ENCODE measurements at regions not wholly inside any gene's neighbourhood (a gene's known extent, or its start where the extent isn't known, plus 50 kb on each side); places are given as distances from the start of the nearest gene placed in this dataset.

- intact Hi-C loops (cut with micrococcal nuclease), result no loop called here
- no peaks in the 10 kb centered on the region for H4K20me1 ChIP-seq (ENCODE audit: low read length)
- CTCF ChIA-PET, result no interaction called here
- DNase-seq, result no peak
- no peaks in the 10 kb centered on the region for H3K79me2 ChIP-seq (ENCODE audit: low read length)
- H3K9ac ChIP-seq (ENCODE audit: low read length), result no peak overlapping the region
- H3K27me3 ChIP-seq (ENCODE audit: low read length), result no peaks in the 10 kb centered on the region
- BruUV-seq (replicated peaks), result no TSS peak
- TF ChIP-seq, protein P1, sequence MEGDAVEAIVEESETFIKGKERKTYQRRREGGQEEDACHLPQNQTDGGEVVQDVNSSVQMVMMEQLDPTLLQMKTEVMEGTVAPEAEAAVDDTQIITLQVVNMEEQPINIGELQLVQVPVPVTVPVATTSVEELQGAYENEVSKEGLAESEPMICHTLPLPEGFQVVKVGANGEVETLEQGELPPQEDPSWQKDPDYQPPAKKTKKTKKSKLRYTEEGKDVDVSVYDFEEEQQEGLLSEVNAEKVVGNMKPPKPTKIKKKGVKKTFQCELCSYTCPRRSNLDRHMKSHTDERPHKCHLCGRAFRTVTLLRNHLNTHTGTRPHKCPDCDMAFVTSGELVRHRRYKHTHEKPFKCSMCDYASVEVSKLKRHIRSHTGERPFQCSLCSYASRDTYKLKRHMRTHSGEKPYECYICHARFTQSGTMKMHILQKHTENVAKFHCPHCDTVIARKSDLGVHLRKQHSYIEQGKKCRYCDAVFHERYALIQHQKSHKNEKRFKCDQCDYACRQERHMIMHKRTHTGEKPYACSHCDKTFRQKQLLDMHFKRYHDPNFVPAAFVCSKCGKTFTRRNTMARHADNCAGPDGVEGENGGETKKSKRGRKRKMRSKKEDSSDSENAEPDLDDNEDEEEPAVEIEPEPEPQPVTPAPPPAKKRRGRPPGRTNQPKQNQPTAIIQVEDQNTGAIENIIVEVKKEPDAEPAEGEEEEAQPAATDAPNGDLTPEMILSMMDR (conservative IDR thresholded peaks at IDR 0.05; ENCODE audit: low read depth, low read length), result no peak
- TF ChIP-seq EZH2phosphoT487 (IDR thresholded peaks at IDR 0.05; ENCODE audit: borderline replicate concordance, low read length), result no peak
- TF ChIP-seq EZH2 (IDR thresholded peaks at IDR 0.05; ENCODE audit: low read length, unreplicated experiment), result no peak
- no peak overlapping the region for H3K27ac ChIP-seq (ENCODE audit: low read length)
- H3K9me3 ChIP-seq (ENCODE audit: low read length), result no peaks in the 10 kb centered on the region
- no peak overlapping the region for H3K4me2 ChIP-seq (ENCODE audit: low read length)
- H3K4me1 ChIP-seq (ENCODE audit: insufficient read depth, low read length), result no peaks in the 10 kb centered on the region
- H3F3A ChIP-seq (ENCODE audit: low read length, unreplicated experiment), result no peaks in the 10 kb centered on the region
- H3K36me3 ChIP-seq (ENCODE audit: low read depth, low read length), result no peaks in the 10 kb centered on the region
- no peak overlapping the region for H2AFZ ChIP-seq (ENCODE audit: low read length)
- H3K9me2 ChIP-seq (replicated peaks; ENCODE audit: low read length), result no peaks in the 10 kb centered on the region
- no peak for ATAC-seq
- POLR2A ChIA-PET (ENCODE audit: unreplicated experiment), result no interaction called here
- H3K4me3 ChIP-seq (ENCODE audit: low read length), result no peak overlapping the region
Measured at GRCh38 chr16:66044089-66044488, 322.4 kb upstream of the CDH5 start.

DNA sequence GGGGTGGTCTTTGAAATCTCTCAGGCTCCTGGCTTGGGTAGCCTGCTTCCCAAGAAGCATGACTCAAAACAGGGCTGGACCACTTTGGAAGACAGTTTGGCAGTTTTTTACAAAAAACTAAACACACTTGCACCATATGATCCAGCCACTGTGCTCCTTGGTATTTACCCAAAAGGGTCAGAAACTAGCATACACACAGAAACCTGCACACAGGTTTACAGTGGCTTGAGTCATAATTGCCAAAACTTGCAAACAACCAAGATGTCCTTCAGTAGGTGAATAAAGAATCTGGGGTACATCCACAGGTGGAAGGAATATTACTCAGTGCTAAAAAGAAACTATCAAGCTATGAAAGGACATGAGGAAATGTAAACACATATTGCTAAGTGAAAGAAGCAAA is 323.2 kb upstream of the CDH5 start:
- no peak overlapping the region for H3K27ac ChIP-seq (ENCODE audit: low read length)
- no peaks in the 10 kb centered on the region for H3K36me3 ChIP-seq (ENCODE audit: low read depth, low read length)
- ChIA-PET CTCF (no interaction called here), POLR2A (ENCODE audit: unreplicated experiment) (no interaction called here)
- H3K79me2 ChIP-seq (ENCODE audit: low read length), result no peaks in the 10 kb centered on the region
- no peak overlapping the region for H3K4me3 ChIP-seq (ENCODE audit: low read length)
- H3K4me2 ChIP-seq (ENCODE audit: low read length), result no peak overlapping the region
- H3K9me3 ChIP-seq (ENCODE audit: low read length), result no peaks in the 10 kb centered on the region
- intact Hi-C loops (cut with micrococcal nuclease), result no loop called here
- no peak for ATAC-seq
- H3K27me3 ChIP-seq (ENCODE audit: low read length), result no peaks in the 10 kb centered on the region
- no peaks in the 10 kb centered on the region for H4K20me1 ChIP-seq (ENCODE audit: low read length)
- no peaks in the 10 kb centered on the region for H3K4me1 ChIP-seq (ENCODE audit: insufficient read depth, low read length)
- no peak overlapping the region for H3K9ac ChIP-seq (ENCODE audit: low read length)
- TF ChIP-seq, protein P1 (conservative IDR thresholded peaks at IDR 0.05; ENCODE audit: low read depth, low read length), result no peak
- TF ChIP-seq EZH2 (IDR thresholded peaks at IDR 0.05; ENCODE audit: low read length, unreplicated experiment) (no peak), EZH2phosphoT487 (IDR thresholded peaks at IDR 0.05; ENCODE audit: borderline replicate concordance, low read length) (no peak)
- H2AFZ ChIP-seq (ENCODE audit: low read length), result no peak overlapping the region
- DNase-seq, result no peak
- H3F3A ChIP-seq (ENCODE audit: low read length, unreplicated experiment), result no peaks in the 10 kb centered on the region
- BruUV-seq (replicated peaks), result no TSS peak
- no peaks in the 10 kb centered on the region for H3K9me2 ChIP-seq (replicated peaks; ENCODE audit: low read length)

- TF ChIP-seq, protein P1 (conservative IDR thresholded peaks at IDR 0.05; ENCODE audit: low read depth, low read length), result no peak
- no peak for TF ChIP-seq EZH2 (IDR thresholded peaks at IDR 0.05; ENCODE audit: low read length, unreplicated experiment)
- TF ChIP-seq EZH2phosphoT487 (IDR thresholded peaks at IDR 0.05; ENCODE audit: borderline replicate concordance, low read length), result no peak
- no peaks in the 10 kb centered on the region for H4K20me1 ChIP-seq (ENCODE audit: low read length)
- no peak overlapping the region for H3K9ac ChIP-seq (ENCODE audit: low read length)
- no peak for ATAC-seq
- H3F3A ChIP-seq (ENCODE audit: low read length, unreplicated experiment), result no peaks in the 10 kb centered on the region
- no peaks in the 10 kb centered on the region for H3K79me2 ChIP-seq (ENCODE audit: low read length)
- no peak overlapping the region for H2AFZ ChIP-seq (ENCODE audit: low read length)
- intact Hi-C loops (cut with micrococcal nuclease), result no loop called here
- no peaks in the 10 kb centered on the region for H3K9me3 ChIP-seq (ENCODE audit: low read length)
- no peak overlapping the region for H3K4me2 ChIP-seq (ENCODE audit: low read length)
- no peaks in the 10 kb centered on the region for H3K9me2 ChIP-seq (replicated peaks; ENCODE audit: low read length)
- BruUV-seq (replicated peaks), result no TSS peak
- ChIA-PET POLR2A (ENCODE audit: unreplicated experiment) (no interaction called here), CTCF (no interaction called here)
- H3K4me3 ChIP-seq (ENCODE audit: low read length), result no peak overlapping the region
- H3K27me3 ChIP-seq (ENCODE audit: low read length), result no peaks in the 10 kb centered on the region
- no peak overlapping the region for H3K27ac ChIP-seq (ENCODE audit: low read length)
- H3K4me1 ChIP-seq (ENCODE audit: insufficient read depth, low read length), result no peaks in the 10 kb centered on the region
- no peaks in the 10 kb centered on the region for H3K36me3 ChIP-seq (ENCODE audit: low read depth, low read length)
- no peak for DNase-seq
Measured at GRCh38 chr16:66042341-66042740, 324.1 kb upstream of the CDH5 start.
